ENCODE measurements at regions not wholly inside any gene's neighbourhood (a gene's known extent, or its start where the extent isn't known, plus 50 kb on each side); places are given as distances from the start of the nearest gene placed in this dataset.

DNA sequence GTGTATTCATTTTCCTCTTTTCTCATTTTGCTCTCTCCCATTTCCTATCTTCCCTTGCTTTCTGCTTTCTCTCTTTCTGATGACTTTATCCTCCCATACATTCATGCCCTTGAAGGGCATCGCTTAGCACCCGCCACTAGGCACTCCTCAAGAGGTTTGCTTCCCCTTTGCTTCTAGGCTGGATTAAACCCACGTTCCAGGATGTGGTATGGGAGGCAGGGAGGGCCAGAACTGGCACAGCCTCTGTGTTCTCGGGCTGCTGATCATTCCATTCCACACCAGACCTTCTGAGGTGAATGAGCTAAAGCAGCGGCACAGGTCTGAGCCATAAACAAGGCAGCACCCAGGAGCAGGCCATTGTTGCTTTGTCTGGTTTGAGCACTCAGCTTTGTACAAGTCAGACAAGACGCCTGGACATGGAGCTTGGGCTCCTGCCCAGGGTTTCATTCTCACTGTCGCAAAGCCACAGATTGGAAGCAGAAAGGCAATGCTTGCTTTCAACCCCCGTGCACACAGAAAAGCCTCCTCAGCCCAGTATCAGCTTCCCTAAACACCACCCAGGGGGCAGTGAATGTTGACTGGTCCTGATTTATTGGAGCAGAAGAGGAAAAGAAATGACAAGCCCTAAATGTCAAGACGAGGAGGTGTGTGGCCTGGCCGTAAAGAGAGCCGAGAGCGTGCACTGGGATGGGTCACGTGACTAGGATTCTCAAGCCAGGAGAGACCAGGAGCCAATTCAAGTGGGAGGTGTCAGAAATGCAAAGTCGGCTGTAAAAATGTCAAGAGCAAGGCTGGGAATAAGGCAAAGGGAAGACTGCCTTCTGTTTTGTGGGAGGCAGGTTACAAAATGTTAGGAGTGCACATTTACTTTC is 218.0 kb upstream of the SERP2 start:
- H3K4me3 ChIP-seq (ENCODE audit: insufficient read depth, low read depth, low read length, poor library complexity, severe bottlenecking): no peak overlapping the region
- DNase-seq: no peak
- H3K4me1 ChIP-seq (ENCODE audit: control insufficient read depth, insufficient read depth, low read length, poor library complexity, severe bottlenecking): no peaks in the 10 kb centered on the region

DNA sequence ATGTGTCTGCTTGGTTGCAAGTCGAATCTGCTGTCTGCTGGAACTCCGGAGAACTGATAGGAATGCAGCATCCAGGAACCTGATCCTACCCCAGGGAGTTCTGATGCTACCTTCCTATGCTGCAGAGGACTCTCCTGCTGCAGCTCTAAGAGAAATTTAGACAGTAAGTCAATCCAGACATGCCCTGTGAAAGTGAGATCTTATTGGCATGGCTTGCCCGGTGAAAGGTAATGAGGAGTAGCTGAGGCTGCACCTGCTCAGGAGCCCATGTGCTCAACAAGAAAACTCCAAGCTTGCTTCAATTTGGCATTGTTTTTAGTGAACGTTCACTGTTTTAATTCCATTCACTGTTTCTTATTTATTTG is 217.3 kb upstream of the SERP2 start:
- H3K9me3 ChIP-seq (ENCODE audit: control insufficient read depth, low read length): no peaks in the 10 kb centered on the region
- H3K27ac ChIP-seq (ENCODE audit: insufficient read depth, low read length, poor library complexity, severe bottlenecking): no peak overlapping the region
- H3K36me3 ChIP-seq (ENCODE audit: control insufficient read depth, insufficient read depth, low read length): no peaks in the 10 kb centered on the region
- no peak for DNase-seq
- no peaks in the 10 kb centered on the region for H3K27me3 ChIP-seq (replicated peaks; ENCODE audit: control insufficient read depth, insufficient read depth, low read length, poor library complexity, severe bottlenecking)
- no peaks in the 10 kb centered on the region for H3K4me1 ChIP-seq (ENCODE audit: control insufficient read depth, insufficient read depth, low read length, poor library complexity, severe bottlenecking)
- H3K4me3 ChIP-seq (ENCODE audit: insufficient read depth, low read depth, low read length, poor library complexity, severe bottlenecking): no peak overlapping the region

More for the DNA sequence above, 218.0 kb upstream of the SERP2 start:
- Histone ChIP-seq H3K9me3 (ENCODE audit: control insufficient read depth, low read length) (no peaks in the 10 kb centered on the region), H3K27ac (ENCODE audit: insufficient read depth, low read length, poor library complexity, severe bottlenecking) (no peak overlapping the region), H3K36me3 (ENCODE audit: control insufficient read depth, insufficient read depth, low read length) (no peaks in the 10 kb centered on the region), H3K27me3 (replicated peaks; ENCODE audit: control insufficient read depth, insufficient read depth, low read length, poor library complexity, severe bottlenecking) (no peaks in the 10 kb centered on the region)

DNA sequence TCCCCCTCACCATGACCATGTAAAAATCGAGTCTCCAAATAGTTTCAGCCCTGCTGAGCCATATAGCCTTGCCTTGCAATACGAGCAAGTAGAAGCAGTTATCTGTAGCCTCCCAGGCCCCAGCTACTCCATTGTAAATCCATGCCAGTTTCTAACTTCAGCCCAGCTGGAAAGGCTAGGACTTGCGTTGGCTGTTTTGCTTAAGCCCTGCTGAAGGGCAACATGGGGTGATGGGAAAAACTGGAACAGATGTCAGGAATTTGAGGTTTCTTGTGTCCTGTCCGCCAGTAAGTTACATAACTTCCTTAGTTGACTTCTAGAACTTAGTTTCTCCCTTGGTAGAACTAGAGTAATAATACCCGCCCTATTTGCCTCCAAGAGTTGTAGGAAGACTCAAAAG is 216.0 kb upstream of the SERP2 start:
- Histone ChIP-seq H3K9me3 (ENCODE audit: control insufficient read depth, low read length) (no peaks in the 10 kb centered on the region), H3K36me3 (ENCODE audit: control insufficient read depth, insufficient read depth, low read length) (no peaks in the 10 kb centered on the region), H3K4me1 (ENCODE audit: control insufficient read depth, insufficient read depth, low read length, poor library complexity, severe bottlenecking) (no peaks in the 10 kb centered on the region), H3K4me3 (ENCODE audit: insufficient read depth, low read depth, low read length, poor library complexity, severe bottlenecking) (no peak overlapping the region), H3K27me3 (replicated peaks; ENCODE audit: control insufficient read depth, insufficient read depth, low read length, poor library complexity, severe bottlenecking) (no peaks in the 10 kb centered on the region), H3K27ac (ENCODE audit: insufficient read depth, low read length, poor library complexity, severe bottlenecking) (no peak overlapping the region)
- DNase-seq: no peak

DNA sequence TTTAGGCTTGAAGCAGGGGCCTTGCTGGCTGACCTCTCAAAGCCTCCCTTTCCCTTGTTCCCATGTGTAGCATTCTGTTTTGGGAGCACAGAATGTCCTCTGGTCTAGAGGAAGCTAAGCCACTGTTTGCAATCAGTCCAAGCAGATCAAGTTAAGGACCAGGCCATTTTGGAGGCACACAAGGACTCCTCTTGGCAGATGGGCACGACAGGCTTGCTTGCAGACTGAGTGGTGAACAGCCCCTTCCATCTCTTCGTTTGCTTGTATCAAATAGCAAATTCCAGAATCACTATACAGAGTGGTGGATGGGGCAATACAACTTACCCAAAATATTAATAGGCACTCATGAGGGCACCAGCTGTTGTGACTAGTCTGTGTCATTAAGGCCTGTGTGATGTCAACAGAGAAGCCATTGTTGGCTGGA is 215.5 kb upstream of the SERP2 start:
- Histone ChIP-seq H3K4me1 (ENCODE audit: control insufficient read depth, insufficient read depth, low read length, poor library complexity, severe bottlenecking) (no peaks in the 10 kb centered on the region), H3K27me3 (replicated peaks; ENCODE audit: control insufficient read depth, insufficient read depth, low read length, poor library complexity, severe bottlenecking) (no peaks in the 10 kb centered on the region), H3K36me3 (ENCODE audit: control insufficient read depth, insufficient read depth, low read length) (no peaks in the 10 kb centered on the region), H3K4me3 (ENCODE audit: insufficient read depth, low read depth, low read length, poor library complexity, severe bottlenecking) (no peak overlapping the region), H3K9me3 (ENCODE audit: control insufficient read depth, low read length) (no peaks in the 10 kb centered on the region), H3K27ac (ENCODE audit: insufficient read depth, low read length, poor library complexity, severe bottlenecking) (no peak overlapping the region)
- no peak for DNase-seq

DNA sequence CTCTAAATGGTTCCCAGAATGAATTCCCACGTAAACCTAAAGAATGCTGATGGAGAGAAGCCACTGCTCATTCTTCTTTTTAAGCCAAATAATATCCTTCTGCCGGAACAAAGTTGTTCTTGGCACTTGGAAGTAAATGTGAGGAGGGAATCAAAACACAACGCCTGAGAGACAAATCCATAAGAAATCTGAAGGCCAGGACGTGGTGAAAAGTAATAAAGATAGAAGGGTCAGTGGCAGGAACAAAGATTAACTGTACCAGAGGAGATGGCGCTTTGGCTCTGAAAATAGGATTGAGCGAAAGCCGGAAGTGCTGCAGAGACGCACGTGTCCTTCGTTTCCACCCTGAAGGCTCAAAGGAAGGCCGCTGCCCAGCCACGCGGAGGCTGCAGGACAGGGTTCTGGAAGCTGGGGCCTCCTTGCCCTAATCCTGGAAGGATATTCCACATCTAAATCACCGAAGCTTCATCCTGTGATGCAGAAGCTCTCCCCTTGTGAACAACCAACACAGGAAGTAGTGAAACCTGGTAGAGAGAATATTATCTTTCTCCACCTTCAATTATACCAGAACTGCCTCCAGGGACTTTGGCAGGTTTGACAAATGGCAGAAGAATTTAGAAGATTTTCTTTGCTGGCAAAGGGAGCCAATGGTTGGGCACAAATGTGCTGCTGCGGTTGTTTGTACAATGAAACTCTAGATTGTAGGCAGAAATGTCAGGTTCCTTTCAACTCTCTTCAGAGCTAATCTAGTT is 214.6 kb upstream of the SERP2 start:
- DNase-seq: no peak
- Histone ChIP-seq H3K4me1 (ENCODE audit: control insufficient read depth, insufficient read depth, low read length, poor library complexity, severe bottlenecking) (no peaks in the 10 kb centered on the region), H3K4me3 (ENCODE audit: insufficient read depth, low read depth, low read length, poor library complexity, severe bottlenecking) (no peak overlapping the region), H3K27ac (ENCODE audit: insufficient read depth, low read length, poor library complexity, severe bottlenecking) (no peak overlapping the region), H3K9me3 (ENCODE audit: control insufficient read depth, low read length) (no peaks in the 10 kb centered on the region), H3K36me3 (ENCODE audit: control insufficient read depth, insufficient read depth, low read length) (no peaks in the 10 kb centered on the region), H3K27me3 (replicated peaks; ENCODE audit: control insufficient read depth, insufficient read depth, low read length, poor library complexity, severe bottlenecking) (no peaks in the 10 kb centered on the region)

DNA sequence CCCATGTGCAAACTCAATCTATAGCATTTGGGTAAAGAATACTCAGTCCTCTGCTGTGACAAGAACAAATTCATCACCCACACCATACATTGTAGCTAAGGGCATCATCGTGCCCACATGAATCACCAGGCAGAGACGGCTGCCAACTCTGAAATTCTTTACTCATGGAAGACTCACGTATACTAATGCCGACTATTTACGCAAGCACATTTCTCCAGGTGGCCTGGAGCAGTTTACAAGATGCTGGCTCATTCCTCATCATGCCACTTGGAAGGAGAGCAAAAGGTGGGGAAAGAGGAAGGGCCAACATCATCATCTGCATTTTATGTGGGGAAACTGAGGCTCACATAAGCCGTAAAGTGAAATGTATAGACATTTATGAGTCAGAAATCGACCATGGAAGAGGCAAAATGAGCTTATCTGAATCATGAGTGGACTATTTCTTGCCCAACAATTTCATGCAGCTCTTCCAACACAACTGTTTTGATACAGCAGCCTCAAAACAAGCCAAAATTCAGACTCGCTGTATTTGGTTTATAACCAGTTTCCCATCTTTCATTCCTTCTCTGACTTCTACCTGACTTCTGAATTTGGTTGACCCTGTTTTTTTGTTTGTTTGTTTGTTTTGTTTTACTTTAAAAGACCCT is 213.9 kb upstream of the SERP2 start:
- no peaks in the 10 kb centered on the region for H3K9me3 ChIP-seq (ENCODE audit: control insufficient read depth, low read length)
- no peak for DNase-seq

DNA sequence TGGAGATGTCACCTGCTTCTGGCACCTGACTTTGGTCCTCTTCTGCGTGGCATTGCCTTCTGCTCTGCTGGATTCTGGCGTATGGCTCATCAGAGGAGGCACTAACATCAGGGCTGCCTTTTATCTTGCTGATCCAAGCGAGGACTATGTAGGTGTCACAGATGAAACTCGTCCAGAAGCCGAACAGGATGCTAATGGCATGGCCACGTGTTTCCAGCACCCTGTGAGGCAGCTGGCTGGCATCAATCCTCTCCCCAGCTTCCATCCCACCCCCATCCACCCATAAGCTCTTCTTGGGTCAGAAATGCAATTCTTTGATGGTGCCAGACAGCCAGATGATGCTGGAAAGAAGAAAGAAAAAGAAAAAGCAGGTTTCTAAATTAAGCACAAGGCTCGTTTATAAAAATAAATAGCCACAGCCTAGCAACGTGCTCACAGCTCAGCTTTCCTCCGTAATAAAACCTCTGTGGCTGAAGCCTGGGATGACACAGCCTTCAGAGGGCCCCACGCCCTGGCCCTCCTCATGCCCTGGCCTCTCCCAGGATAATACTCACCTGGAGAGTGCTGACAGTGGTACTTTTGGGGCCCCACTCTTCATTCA is 212.9 kb upstream of the SERP2 start:
- DNase-seq: no peak
- Histone ChIP-seq H3K27ac (ENCODE audit: insufficient read depth, low read length, poor library complexity, severe bottlenecking) (no peak overlapping the region), H3K36me3 (ENCODE audit: control insufficient read depth, insufficient read depth, low read length) (no peaks in the 10 kb centered on the region)

More for the DNA sequence above, 213.9 kb upstream of the SERP2 start:
- no peak overlapping the region for H3K4me3 ChIP-seq (ENCODE audit: insufficient read depth, low read depth, low read length, poor library complexity, severe bottlenecking)
- no peaks in the 10 kb centered on the region for H3K27me3 ChIP-seq (replicated peaks; ENCODE audit: control insufficient read depth, insufficient read depth, low read length, poor library complexity, severe bottlenecking)
- H3K36me3 ChIP-seq (ENCODE audit: control insufficient read depth, insufficient read depth, low read length): no peaks in the 10 kb centered on the region
- H3K27ac ChIP-seq (ENCODE audit: insufficient read depth, low read length, poor library complexity, severe bottlenecking): no peak overlapping the region
- H3K4me1 ChIP-seq (ENCODE audit: control insufficient read depth, insufficient read depth, low read length, poor library complexity, severe bottlenecking): no peaks in the 10 kb centered on the region

DNA sequence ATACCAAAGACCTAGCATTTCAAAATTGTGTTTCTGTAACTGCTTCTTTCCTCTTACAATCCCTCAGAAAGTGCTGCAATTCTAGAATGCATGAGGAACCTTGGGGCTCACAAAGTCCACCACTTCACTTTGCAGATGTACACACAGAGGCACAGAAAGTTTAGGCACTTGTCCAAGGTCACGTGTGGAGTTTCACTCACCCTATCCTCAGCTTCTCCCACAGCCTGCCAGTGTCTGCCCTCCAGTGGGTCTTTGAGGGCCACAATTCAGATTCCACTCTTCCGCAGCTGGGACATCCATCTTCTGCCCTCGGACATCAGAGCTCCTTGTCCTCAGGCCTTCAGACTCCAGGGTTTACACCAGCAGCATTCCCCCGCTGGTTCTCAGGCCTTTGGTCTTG is 210.5 kb upstream of the SERP2 start:
- Histone ChIP-seq H3K27ac (ENCODE audit: insufficient read depth, low read length, poor library complexity, severe bottlenecking) (no peak overlapping the region), H3K4me3 (ENCODE audit: insufficient read depth, low read depth, low read length, poor library complexity, severe bottlenecking) (no peak overlapping the region), H3K36me3 (ENCODE audit: control insufficient read depth, insufficient read depth, low read length) (no peaks in the 10 kb centered on the region), H3K4me1 (ENCODE audit: control insufficient read depth, insufficient read depth, low read length, poor library complexity, severe bottlenecking) (no peaks in the 10 kb centered on the region), H3K9me3 (ENCODE audit: control insufficient read depth, low read length) (no peaks in the 10 kb centered on the region), H3K27me3 (replicated peaks; ENCODE audit: control insufficient read depth, insufficient read depth, low read length, poor library complexity, severe bottlenecking) (no peaks in the 10 kb centered on the region)
- no peak for DNase-seq

More for the DNA sequence above, 212.9 kb upstream of the SERP2 start:
- Histone ChIP-seq H3K9me3 (ENCODE audit: control insufficient read depth, low read length) (no peaks in the 10 kb centered on the region), H3K4me1 (ENCODE audit: control insufficient read depth, insufficient read depth, low read length, poor library complexity, severe bottlenecking) (no peaks in the 10 kb centered on the region), H3K4me3 (ENCODE audit: insufficient read depth, low read depth, low read length, poor library complexity, severe bottlenecking) (no peak overlapping the region), H3K27me3 (replicated peaks; ENCODE audit: control insufficient read depth, insufficient read depth, low read length, poor library complexity, severe bottlenecking) (no peaks in the 10 kb centered on the region)

DNA sequence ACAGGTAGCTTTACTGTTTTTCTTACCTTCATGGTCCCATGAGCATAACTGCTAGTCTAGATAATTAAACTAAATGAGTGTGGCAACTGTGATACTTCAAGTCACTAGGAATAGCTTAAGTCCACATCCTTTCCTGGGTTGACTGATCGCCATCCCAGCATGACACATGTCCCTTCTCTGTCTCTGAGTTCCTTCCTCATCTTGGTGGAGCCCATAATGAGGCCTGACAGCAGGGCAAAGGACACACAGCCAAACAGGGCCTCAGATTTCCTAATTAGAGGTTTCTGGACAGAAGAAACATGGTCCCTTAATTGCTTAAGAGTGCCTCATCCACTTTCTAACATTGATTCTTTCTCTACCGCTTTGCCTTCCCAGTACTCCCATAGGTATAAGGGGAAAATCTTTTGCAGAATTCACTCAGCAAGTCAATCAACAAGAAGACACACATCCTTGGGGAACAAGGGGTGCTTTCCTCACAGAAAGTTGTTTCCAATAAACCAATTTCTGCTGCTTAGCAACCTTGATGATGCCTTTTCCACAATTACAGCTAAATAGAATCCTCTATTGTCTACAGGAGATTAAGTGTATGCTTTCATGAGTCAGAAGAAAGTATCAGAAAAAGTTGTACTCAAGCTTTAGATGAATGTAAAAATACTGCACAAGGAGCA is 208.3 kb upstream of the SERP2 start:
- Histone ChIP-seq H3K4me3 (ENCODE audit: insufficient read depth, low read depth, low read length, poor library complexity, severe bottlenecking) (no peak overlapping the region), H3K9me3 (ENCODE audit: control insufficient read depth, low read length) (no peaks in the 10 kb centered on the region), H3K27me3 (replicated peaks; ENCODE audit: control insufficient read depth, insufficient read depth, low read length, poor library complexity, severe bottlenecking) (no peaks in the 10 kb centered on the region), H3K27ac (ENCODE audit: insufficient read depth, low read length, poor library complexity, severe bottlenecking) (no peak overlapping the region), H3K4me1 (ENCODE audit: control insufficient read depth, insufficient read depth, low read length, poor library complexity, severe bottlenecking) (no peaks in the 10 kb centered on the region), H3K36me3 (ENCODE audit: control insufficient read depth, insufficient read depth, low read length) (no peaks in the 10 kb centered on the region)
- no peak for DNase-seq
